Body of pancreas (tissue), 4 donors: ENCODE measurements at regions not wholly inside any gene's neighbourhood (a gene's known extent, or its start where the extent isn't known, plus 50 kb on each side); places are given as distances from the start of the nearest gene placed in this dataset.

Experiments
- ATAC-seq: fragments of 150-250 bp; one replicate; pipeline ENCODE4 v1.9.1; 2016
- DNase-seq, 4 donors: peaks; one replicate each; pipeline ENCODE4 v3.0.0-alpha.2; 2019
- H3K27ac ChIP-seq, 4 donors: fragments of 200-600 bp; sonication (generic); 1 replicate in 3 of 4; 2 replicates in 1 of 4; pipeline versions ENCODE4 v1.5.1 to v1.6.1; 2016 to 2019; ENCODE audit warnings: mild to moderate bottlenecking in 1 of 4, mixed read lengths in 1 of 4, moderate library complexity in 1 of 4
- H3K27me3 ChIP-seq, 2 donors: fragments of 200-600 bp; sonication (generic); one replicate each; pipeline ENCODE4 v1.6.0; 2016; ENCODE audit warnings: mild to moderate bottlenecking in 1 of 2
- H3K36me3 ChIP-seq, 2 donors: fragments of 200-600 bp; sonication (generic); replicated peaks in 1 of 2; 2 replicates each; pipeline ENCODE4 v1.5.1; 2016; ENCODE audit warnings: low read depth in 2 of 2; ENCODE audit not compliant: insufficient read depth in 1 of 2
- H3K4me1 ChIP-seq: fragments of 200-600 bp; sonication (generic); one replicate; pipeline ENCODE4 v1.6.0; 2016
- H3K4me3 ChIP-seq, 2 donors: fragments of 200-600 bp; sonication (generic); 1 replicate in 1 of 2; 2 replicates in 1 of 2; pipeline ENCODE4 v1.5.1; 2016 to 2019
- H3K9me3 ChIP-seq, 3 donors: fragments of 200-600 bp; sonication (generic); 1 replicate in 2 of 3; 2 replicates in 1 of 3; pipeline ENCODE4 v1.5.1; 2016
- CTCF ChIP-seq, 7 experiments: fragments of 450-650 bp in 4 of 7; fragments of 200-600 bp in 3 of 7; sonication (generic) in 3 of 7; IDR thresholded peaks; one replicate each; pipeline ENCODE4 v1.5.1; 2016 to 2019; ENCODE audit warnings: antibody characterized with exemption in 7 of 7
- POLR2A ChIP-seq, 3 donors: fragments of 450-650 bp; IDR thresholded peaks; one replicate each; pipeline ENCODE4 v1.6.1; 2016; ENCODE audit warnings: antibody characterized with exemption in 3 of 3, mild to moderate bottlenecking in 2 of 3
- WGBS, 2 donors: methylation state at CpG; one replicate each; pipeline ENCODE4 v1.1.5; 2017; 5-methylcytosine and 5-hydroxymethylcytosine counted together
- intact Hi-C: fragments of 100-400 bp; cut with DNase I; formaldehyde crosslinking; loops from one replicate; pipeline ENCODE4 v1.15.1; 2023

GRCh38 chr7:70935854-70936253, 196.1 kb upstream of the GALNT17 start:
- Histone ChIP-seq H3K9me3 (no peaks in the 10 kb centered on the region), H3K27me3 (no peaks in the 10 kb centered on the region), H3K27ac (no peak overlapping the region), H3K4me3 (no peak overlapping the region), H3K36me3 (no peaks in the 10 kb centered on the region), H3K4me1 (no peaks in the 10 kb centered on the region)
- DNase-seq (no peak), ATAC-seq (no peak)
- TF ChIP-seq POLR2A (IDR thresholded peaks at IDR 0.05): no peak
- intact Hi-C loops: no loop called here
- WGBS, 2 donors: 50 to 61% methylated on average over 11 of the region's 11 CpGs

- Histone ChIP-seq H3K36me3 (no peaks in the 10 kb centered on the region), H3K27me3 (no peaks in the 10 kb centered on the region), H3K27ac (no peak overlapping the region), H3K9me3 (no peaks in the 10 kb centered on the region), H3K4me1 (no peaks in the 10 kb centered on the region), H3K4me3 (no peak overlapping the region)
- TF ChIP-seq POLR2A (IDR thresholded peaks at IDR 0.05): no peak
- TF ChIP-seq CTCF (IDR thresholded peaks at IDR 0.05): no peak
- ATAC-seq (no peak), DNase-seq (no peak)
- intact Hi-C loops: no loop called here
- 95 to 97% methylated on average over 2 of the region's 2 CpGs for WGBS, 2 donors
Measured at GRCh38 chr7:70937424-70937823, 194.5 kb upstream of the GALNT17 start.

- Histone ChIP-seq H3K27ac (no peak overlapping the region), H3K27me3 (no peaks in the 10 kb centered on the region), H3K36me3 (no peaks in the 10 kb centered on the region), H3K4me3 (no peak overlapping the region), H3K4me1 (no peaks in the 10 kb centered on the region), H3K9me3 (no peaks in the 10 kb centered on the region)
- intact Hi-C loops: no loop called here
- no peak for ATAC-seq
- 91 to 100% methylated on average over 2 of the region's 2 CpGs for WGBS, 2 donors
- no peak for DNase-seq
- TF ChIP-seq POLR2A (IDR thresholded peaks at IDR 0.05) (no peak), CTCF (IDR thresholded peaks at IDR 0.05) (no peak)
Measured at GRCh38 chr7:70940597-70940996, 191.3 kb upstream of the GALNT17 start.

- no peak for TF ChIP-seq POLR2A (IDR thresholded peaks at IDR 0.05)
- WGBS, 2 donors: 69 to 76% methylated on average over 7 of the region's 7 CpGs
- no peak for ATAC-seq
Measured at GRCh38 chr7:70942791-70943190, 189.2 kb upstream of the GALNT17 start.

GRCh38 chr7:70944516-70944915, 187.4 kb upstream of the GALNT17 start:
- Histone ChIP-seq H3K4me3 (no peak overlapping the region), H3K4me1 (no peaks in the 10 kb centered on the region), H3K27me3 (no peaks in the 10 kb centered on the region), H3K36me3 (no peaks in the 10 kb centered on the region), H3K27ac (no peak overlapping the region), H3K9me3 (peaks cover 0 to 12% (median 0%) of the 10 kb centered on the region in 3 donors)
- ATAC-seq (no peak), DNase-seq (no peak)
- TF ChIP-seq POLR2A (IDR thresholded peaks at IDR 0.05) (no peak), CTCF (IDR thresholded peaks at IDR 0.05) (no peak)
- intact Hi-C loops: no loop called here
- 55 to 80% methylated on average over 4 of the region's 4 CpGs for WGBS, 2 donors

More at GRCh38 chr7:70942791-70943190, 189.2 kb upstream of the GALNT17 start:
- H3K27ac ChIP-seq: no peak overlapping the region
- H3K27me3 ChIP-seq: no peaks in the 10 kb centered on the region
- H3K4me1 ChIP-seq: no peaks in the 10 kb centered on the region
- intact Hi-C loops: no loop called here
- no peaks in the 10 kb centered on the region for H3K36me3 ChIP-seq
- no peak for DNase-seq
- H3K9me3 ChIP-seq: peaks cover 0 to under 1% (median 0%) of the 10 kb centered on the region in 3 donors
- H3K4me3 ChIP-seq: no peak overlapping the region

GRCh38 chr7:70947181-70947580, 184.8 kb upstream of the GALNT17 start:
- no peaks in the 10 kb centered on the region for H3K27me3 ChIP-seq
- H3K4me1 ChIP-seq: no peaks in the 10 kb centered on the region
- peaks cover 0 to 12% (median 0%) of the 10 kb centered on the region in 3 donors for H3K9me3 ChIP-seq
- no peak overlapping the region for H3K27ac ChIP-seq
- no peak for TF ChIP-seq CTCF (IDR thresholded peaks at IDR 0.05)
- no peak for TF ChIP-seq POLR2A (IDR thresholded peaks at IDR 0.05)
- H3K36me3 ChIP-seq: no peaks in the 10 kb centered on the region
- H3K4me3 ChIP-seq: no peak overlapping the region
- DNase-seq (no peak), ATAC-seq (no peak)
- WGBS, 2 donors: 53 to 58% methylated on average over 2 of the region's 2 CpGs
- intact Hi-C loops: no loop called here
